ENCODE measurements at regions not wholly inside any gene's neighbourhood (a gene's known extent, or its start where the extent isn't known, plus 50 kb on each side); places are given as distances from the start of the nearest gene placed in this dataset.

- H3K4me3 ChIP-seq (ENCODE audit: low read depth, low read length), result no peak overlapping the region
- TF ChIP-seq, protein P1, sequence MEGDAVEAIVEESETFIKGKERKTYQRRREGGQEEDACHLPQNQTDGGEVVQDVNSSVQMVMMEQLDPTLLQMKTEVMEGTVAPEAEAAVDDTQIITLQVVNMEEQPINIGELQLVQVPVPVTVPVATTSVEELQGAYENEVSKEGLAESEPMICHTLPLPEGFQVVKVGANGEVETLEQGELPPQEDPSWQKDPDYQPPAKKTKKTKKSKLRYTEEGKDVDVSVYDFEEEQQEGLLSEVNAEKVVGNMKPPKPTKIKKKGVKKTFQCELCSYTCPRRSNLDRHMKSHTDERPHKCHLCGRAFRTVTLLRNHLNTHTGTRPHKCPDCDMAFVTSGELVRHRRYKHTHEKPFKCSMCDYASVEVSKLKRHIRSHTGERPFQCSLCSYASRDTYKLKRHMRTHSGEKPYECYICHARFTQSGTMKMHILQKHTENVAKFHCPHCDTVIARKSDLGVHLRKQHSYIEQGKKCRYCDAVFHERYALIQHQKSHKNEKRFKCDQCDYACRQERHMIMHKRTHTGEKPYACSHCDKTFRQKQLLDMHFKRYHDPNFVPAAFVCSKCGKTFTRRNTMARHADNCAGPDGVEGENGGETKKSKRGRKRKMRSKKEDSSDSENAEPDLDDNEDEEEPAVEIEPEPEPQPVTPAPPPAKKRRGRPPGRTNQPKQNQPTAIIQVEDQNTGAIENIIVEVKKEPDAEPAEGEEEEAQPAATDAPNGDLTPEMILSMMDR (IDR thresholded peaks at IDR 0.05; ENCODE audit: low read depth, low read length), result no peak
- TF ChIP-seq POLR2A (IDR thresholded peaks at IDR 0.05; ENCODE audit: extremely low read depth, insufficient read length), result no peak
- no peak for DNase-seq (ENCODE audit: low read depth)
Observed at GRCh38 chr10:60459701-60460457, 70.2 kb upstream of the ANK3 start.

DNA sequence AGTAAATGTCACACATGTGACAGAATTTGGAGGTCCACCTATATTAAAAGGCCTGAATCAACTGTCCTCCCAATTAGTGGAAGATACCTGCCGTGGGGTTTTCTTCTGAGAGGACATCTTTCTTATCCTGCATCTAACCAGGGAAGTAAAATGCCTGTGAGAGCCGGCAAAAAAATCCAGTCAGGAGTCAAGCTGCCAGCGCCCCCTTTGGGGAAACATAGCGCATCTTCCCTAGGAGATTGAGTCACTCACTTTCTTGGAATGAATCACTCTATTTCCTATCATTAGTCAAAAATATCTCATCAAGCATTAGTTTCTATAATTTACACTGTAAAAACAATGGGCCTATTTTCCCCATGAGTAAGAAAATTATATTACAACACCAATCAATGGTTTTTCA lies 66.4 kb upstream of the ANK3 start:
- no peak for DNase-seq (ENCODE audit: low read depth)
- no peak for TF ChIP-seq MAX (IDR thresholded peaks at IDR 0.05; ENCODE audit: low read depth, low read length)
- no peak for TF ChIP-seq MYC (IDR thresholded peaks at IDR 0.05; ENCODE audit: low read depth, low read length)
- no peak for TF ChIP-seq POLR2A (IDR thresholded peaks at IDR 0.05; ENCODE audit: extremely low read depth, insufficient read length)
- TF ChIP-seq, protein P1 (IDR thresholded peaks at IDR 0.05; ENCODE audit: low read depth, low read length), result no peak
- H3K4me3 ChIP-seq (ENCODE audit: low read depth, low read length), result no peak overlapping the region

- TF ChIP-seq, protein P1 (IDR thresholded peaks at IDR 0.05; ENCODE audit: low read depth, low read length), result no peak
- no peak for TF ChIP-seq POLR2A (IDR thresholded peaks at IDR 0.05; ENCODE audit: extremely low read depth, insufficient read length)
- no peak for TF ChIP-seq MYC (IDR thresholded peaks at IDR 0.05; ENCODE audit: low read depth, low read length)
- no peak for TF ChIP-seq MAX (IDR thresholded peaks at IDR 0.05; ENCODE audit: low read depth, low read length)
- no peak overlapping the region for H3K4me3 ChIP-seq (ENCODE audit: low read depth, low read length)
- DNase-seq (ENCODE audit: low read depth), result no peak
Observed at GRCh38 chr10:60454336-60454735, 64.7 kb upstream of the ANK3 start.

- TF ChIP-seq MAX (IDR thresholded peaks at IDR 0.05; ENCODE audit: low read depth, low read length), result no peak
- TF ChIP-seq POLR2A (IDR thresholded peaks at IDR 0.05; ENCODE audit: extremely low read depth, insufficient read length), result no peak
- no peak for TF ChIP-seq MYC (IDR thresholded peaks at IDR 0.05; ENCODE audit: low read depth, low read length)
- TF ChIP-seq, protein P1 (IDR thresholded peaks at IDR 0.05; ENCODE audit: low read depth, low read length), result no peak
- no peak for DNase-seq (ENCODE audit: low read depth)
- no peak overlapping the region for H3K4me3 ChIP-seq (ENCODE audit: low read depth, low read length)
Observed at GRCh38 chr10:60453036-60453435, 63.4 kb upstream of the ANK3 start.

GRCh38 chr10:60450291-60450690 lies 60.6 kb upstream of the ANK3 start:
- TF ChIP-seq MAX (IDR thresholded peaks at IDR 0.05; ENCODE audit: low read depth, low read length) (no peak), POLR2A (IDR thresholded peaks at IDR 0.05; ENCODE audit: extremely low read depth, insufficient read length) (no peak), MYC (IDR thresholded peaks at IDR 0.05; ENCODE audit: low read depth, low read length) (no peak)
- TF ChIP-seq, protein P1 (IDR thresholded peaks at IDR 0.05; ENCODE audit: low read depth, low read length), result no peak
- DNase-seq (ENCODE audit: low read depth), result no peak
- H3K4me3 ChIP-seq (ENCODE audit: low read depth, low read length), result no peak overlapping the region

Data from NB4 (cell line).